DMS53 treated with DMSO at 0.1 percent for 48 hours (cell line): ENCODE measurements at regions not wholly inside any gene's neighbourhood (a gene's known extent, or its start where the extent isn't known, plus 50 kb on each side); places are given as distances from the start of the nearest gene placed in this dataset.

Experiments used
- DNase-seq: peaks from one replicate; lab custom pipeline; 2025; ENCODE audit not compliant: unreplicated experiment; lab: John Stamatoyannopoulos, UW

DNA sequence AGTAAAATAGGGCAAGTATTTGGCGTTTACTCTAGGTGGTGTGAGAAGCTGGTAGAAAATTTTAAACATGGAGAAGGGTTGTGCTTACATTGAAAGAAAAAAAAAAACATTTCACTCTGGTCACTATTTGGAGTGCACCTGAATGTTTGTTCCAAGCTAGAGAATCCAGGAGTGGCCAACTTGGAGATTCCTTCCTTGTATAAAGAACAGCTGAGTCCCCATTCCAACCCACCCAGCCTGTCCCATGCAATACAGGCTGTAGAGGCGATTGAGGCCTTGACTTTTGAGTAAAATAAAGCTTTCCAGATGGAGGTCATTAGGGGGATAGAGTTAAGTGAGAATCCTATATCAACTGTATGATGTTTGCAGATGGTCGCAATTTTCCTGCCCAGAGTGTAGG lies 203.8 kb upstream of the SYT4 start:
- DNase-seq, result no peak

DNA sequence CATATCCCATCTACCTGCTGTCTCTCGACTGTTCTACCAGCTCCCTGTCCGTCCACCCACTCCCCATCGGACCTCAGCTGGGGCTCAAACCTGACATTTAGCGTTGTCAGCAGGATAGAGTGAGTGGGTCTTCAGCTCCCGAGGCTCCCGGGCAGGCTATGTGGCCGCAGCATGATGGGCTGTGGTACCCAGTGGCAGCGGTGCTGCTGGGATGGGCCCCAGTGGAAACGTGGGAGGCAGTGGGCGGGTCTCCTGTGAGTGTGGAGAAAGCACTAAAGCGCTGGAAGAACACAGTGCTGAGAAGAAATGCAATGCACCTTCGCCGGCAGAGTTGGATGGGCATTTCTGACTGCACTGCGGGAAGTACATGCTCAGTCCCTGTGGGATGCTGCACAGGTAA lies 204.8 kb upstream of the SYT4 start:
- DNase-seq, result no peak

DNA sequence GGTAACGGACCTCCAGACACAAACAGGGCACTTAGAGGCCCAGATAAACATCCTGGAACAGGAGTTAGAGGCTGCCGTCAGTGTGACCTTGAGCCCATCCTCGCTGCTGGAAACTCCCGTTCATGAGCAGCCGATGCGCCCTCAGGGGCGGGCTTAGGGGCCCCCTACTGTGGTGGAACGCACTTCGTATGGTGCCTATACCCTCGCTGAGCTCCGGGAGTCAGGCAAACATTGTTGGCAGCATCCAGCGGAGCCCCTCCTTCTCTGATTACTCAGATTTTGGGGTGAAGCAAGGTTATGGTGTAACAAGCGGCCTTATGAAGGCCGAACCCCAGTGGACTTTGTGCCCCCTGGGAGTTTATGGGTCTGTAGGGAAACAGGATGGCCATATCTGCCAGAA lies 205.3 kb upstream of the SYT4 start:
- DNase-seq, result no peak

DNA sequence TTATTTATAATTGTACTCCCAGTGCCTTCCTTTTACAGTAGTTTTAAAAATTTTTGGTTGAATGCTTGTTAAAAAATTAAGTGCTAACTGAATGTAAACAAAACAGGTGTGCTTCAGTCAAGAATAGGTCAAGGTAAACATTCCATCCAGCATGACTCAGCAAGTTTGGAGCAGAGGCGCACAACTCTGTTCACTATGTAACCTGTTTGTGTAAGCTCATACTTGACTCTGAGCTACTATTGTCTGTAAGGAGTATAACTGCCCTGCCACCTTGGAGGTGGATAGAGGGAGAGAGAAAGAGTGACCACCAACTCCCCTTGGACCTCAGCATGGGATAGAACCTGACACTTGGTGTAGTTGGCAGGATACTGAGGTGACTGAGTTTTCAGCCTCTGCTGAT lies 207.4 kb upstream of the SYT4 start:
- peak; percentile 55 for DNase-seq

DNA sequence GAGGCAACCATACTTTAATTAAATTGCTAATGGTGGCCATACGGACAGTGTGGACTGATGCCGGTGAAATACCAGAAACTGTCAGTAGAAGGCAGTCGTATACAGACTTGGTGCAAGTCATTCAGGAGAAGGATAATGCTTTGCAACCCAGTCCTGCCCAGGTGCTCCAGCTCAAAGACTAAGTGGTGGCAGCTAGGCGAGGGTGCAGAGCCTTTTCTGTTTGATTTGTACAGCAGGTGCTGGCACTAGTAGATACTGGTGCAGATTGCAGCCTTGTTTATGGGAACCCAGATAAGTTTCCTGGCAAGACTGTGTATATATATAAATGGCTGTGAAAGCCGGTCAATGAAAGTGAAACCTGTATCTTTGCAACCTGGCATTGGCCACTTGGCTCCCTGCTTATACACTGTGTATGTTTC lies 208.3 kb upstream of the SYT4 start:
- peak; percentile 33 for DNase-seq

DNA sequence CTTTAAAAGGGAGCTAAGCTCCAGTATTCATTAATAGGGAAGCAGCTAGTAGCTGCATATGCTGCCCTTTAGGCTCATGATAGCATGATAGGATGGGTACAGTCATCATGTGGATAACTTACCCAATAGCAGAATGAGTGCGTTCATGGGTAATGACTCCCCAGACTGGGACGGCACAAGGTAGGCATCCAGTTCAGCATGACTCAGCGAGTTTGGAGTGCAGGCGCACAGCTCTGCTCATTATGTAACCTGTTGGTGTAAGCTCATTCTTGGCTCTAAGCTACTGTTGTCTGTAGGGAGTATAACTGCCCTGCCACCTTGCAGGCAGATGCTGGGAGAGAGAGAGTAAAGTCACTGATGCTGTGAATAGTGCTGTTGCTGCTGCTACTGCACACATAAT lies 209.2 kb upstream of the SYT4 start:
- peak; percentile 14 for DNase-seq

DNA sequence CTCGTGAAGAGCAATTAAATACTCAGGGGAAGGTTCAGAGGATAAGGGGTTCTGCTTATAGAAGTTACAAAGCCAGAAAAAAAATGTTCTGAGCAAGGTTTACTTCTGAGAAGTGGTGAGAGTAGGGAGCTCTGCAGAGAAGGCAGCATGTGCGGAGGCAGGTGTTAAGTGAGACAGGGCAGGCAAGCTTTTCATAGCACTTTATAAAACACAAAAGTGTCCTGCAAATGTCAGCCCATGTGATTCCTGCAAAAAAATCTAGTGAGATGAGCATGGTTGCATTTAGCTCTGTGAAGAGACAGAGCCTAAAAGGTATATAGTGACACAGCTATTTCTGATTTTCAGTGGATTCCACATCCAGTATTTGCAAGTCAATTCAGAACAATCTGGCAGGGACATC lies 223.8 kb upstream of the SYT4 start:
- DNase-seq, result no peak

DNA sequence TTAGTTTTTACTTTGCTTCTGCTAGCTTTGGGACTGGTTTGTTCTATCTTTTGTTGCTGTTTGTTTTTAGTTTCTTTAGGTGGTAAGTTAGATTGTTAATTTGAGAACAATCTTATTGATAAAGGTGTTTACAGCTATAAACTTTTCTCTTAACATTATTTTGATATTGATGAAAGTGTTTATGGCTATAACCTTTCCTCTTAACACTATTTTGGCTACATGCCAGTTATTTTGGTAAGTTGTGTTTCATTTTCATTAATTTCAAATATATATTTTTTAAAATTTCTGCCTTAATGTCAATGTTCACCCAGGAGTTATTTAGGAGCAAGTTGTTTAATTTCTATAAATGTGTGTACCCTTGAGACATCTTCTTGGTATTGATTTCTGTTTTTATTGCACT lies 229.6 kb upstream of the SYT4 start:
- no peak for DNase-seq

DNA sequence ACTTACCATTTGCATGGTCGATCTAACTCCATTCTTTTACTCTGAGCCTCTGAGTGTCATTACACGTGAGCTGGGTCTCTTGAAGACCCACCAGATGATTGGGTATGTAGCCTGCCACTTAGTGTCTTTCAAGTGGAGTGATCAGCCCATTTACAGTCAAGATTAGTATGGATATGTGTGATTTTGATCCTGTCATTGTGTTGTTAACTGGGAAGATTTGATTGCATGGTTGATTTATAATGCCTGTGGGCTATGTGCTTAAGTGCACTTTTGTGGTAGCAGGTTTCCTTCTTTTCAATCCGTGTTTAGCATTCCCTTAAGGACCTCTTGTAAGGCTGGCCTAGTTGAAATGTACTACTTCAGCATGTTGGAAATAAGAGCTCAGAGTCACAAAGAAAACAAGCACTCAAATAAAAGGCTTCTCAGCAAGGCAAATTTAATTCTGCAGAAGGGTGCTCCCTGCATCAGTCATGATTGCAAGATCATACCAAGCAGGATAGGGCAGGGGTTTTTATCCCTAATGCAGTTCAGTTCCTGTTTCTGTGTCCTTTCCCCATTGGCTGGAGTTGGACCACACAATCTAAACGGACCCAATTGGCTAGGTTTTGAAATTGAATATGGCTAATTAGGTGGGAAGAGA lies 230.7 kb upstream of the SYT4 start:
- no peak for DNase-seq

DNA sequence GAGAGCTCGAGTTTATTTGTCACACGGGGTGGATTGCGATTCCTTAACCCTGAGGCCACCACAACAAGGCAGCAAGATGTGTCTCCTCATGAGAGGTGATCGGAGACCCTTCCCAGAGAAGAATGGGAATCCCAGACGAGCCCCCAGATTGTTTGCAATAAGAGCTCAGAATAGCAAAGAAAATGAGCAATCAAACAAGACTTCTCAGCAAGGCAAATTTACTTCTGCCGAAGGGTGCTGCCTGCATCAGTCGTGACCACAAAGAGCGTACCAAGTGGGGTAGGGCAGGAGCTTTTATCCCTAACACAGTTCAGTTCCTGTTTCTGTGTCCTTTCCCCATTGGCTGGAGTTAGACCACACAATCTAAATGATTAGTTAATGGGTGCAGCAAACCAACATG lies 237.5 kb upstream of the SYT4 start:
- DNase-seq, result no peak

DNA sequence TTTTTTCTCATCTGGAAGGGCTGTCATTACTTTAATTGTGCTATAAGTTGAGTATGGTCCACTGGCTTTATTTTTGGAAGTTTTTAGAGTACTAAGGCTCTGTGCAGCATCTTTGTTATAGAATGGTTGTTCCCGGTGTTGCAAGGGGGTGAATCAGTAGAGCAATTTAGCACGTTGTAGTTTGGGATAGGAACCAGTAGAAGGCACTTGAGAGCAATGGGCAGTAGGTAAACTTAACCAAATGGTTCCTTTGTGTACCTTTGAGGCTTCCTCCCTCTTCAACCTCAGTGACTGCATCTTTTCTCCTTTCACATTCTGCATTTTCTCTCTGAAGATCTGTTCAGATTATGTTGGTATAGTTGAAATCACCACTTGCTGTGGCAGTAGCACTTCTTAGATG lies 238.2 kb upstream of the SYT4 start:
- no peak for DNase-seq

DNA sequence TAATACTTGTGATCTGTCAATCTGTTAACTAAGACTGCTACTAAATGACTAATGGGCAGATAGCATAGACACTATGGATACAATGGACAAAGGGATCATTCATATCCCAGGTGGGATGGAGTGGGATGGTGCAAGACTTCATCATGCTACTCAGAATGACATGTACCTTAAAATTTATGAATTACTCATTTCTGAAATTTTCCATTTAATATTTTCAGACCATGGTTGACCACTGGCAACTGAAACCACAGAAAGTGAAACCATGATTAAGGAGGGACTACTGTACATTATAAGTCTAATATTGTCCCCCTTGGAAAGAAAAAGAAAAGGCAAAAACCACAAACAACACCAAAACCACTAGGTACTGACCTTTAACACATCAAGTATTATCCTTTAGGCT lies 247.0 kb upstream of the SYT4 start:
- no peak for DNase-seq

DNA sequence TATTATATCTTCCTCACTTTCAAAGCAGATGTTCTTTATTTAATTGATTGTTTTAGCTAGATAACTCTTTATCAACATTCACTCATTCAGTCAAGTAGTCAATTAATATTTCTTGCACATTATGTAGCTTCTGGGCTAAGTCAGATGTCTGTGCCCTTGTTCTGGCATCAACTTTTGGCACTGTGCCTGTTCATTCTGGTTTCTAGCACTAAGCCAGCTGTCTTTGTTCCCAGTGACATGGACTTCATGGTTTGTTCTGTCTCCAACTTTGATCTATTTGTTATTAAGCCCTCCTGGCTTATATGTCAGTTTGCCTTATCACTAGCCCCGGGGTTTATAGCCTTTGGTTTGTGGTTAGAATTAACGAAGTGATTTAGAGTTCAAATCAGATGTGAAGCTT lies 247.9 kb upstream of the SYT4 start:
- peak; percentile 10 for DNase-seq

DNA sequence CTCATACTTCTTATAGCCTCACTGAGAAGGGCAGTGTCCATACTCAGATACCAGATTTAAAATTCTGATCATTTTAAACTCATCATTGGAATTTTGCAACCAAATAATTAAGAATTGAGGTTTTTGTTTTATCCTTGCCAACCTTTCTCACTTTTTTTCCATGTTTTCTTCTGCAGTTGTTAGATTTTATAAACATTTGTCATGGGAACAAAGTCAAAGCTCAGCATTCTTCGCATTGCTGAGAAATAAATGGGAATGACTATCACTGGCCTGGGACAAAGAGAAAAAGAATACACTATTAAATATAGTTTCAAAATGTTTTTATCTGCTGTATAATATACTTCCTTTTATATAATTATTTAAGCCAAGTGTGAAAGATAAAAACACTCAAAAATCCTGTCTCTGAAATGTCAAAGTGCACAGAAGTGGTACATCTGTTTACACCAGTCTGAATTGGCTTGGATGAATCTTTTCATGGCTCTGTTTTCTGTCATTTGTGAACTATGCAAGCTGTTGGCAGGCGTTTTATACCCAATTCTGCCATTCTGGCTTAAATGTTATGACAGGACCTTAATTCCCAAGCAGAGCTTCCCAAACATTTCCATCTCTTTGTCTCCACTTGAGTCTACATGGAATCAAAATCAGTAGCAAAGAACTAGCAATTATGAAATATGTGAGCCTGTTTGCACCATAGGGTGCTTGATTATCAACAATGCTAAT lies 249.3 kb upstream of the SYT4 start:
- DNase-seq, result no peak

DNA sequence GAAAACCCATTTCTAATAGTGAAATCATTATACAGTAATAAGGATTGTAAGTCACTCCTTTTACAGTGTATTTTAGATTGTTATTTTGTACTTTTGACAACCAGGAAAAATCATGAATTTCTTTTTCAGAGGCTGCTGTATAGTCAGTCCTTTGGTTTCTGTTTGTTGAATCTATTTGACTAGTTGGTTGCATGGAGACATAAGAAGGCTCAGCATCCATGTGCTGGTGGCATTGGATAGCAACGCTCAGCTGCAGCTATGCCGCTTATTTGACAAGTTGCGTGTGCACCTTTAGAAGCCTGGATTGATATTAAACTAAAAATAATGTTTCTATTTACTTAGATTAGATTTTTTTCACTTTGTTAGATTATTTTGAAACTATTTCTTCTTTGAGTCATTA lies 254.1 kb upstream of the SYT4 start:
- DNase-seq, result no peak

DNA sequence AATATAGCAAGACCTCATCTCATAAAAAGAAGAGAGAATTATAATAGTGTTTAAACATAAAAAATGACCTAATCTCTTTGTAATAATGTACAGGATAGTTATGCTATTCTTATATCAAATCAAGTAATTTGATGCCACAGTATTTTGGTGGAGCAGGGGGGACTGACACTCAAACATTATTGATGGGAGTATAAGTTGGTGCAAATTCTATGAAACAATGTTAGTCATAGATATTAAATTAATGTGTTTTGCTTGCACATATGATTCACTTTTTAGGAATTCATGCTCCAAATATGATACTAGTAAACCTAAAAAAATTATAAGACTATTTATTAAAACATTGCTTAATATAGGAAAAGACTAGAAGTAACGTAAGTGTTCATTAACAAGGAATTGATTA lies 256.1 kb upstream of the SYT4 start:
- no peak for DNase-seq

DNA sequence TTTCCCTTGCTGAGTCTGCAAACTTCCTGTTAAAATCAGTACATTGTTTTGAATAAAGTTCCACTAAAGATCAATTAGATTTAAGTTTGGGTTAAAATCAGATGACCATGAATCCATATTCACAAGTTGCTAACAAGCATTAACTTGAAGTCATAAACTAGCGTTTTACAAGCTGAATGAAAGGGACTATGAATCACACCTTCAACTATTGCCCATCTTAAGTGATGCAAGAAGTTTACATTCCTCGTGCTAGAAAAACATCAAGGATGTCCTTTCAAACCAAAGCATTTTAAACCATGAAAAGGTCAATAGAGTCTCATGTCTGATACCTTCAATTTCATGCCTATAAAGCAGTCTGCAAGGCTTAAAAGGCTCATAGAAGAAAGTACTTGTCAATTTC lies 257.2 kb upstream of the SYT4 start:
- no peak for DNase-seq

DNA sequence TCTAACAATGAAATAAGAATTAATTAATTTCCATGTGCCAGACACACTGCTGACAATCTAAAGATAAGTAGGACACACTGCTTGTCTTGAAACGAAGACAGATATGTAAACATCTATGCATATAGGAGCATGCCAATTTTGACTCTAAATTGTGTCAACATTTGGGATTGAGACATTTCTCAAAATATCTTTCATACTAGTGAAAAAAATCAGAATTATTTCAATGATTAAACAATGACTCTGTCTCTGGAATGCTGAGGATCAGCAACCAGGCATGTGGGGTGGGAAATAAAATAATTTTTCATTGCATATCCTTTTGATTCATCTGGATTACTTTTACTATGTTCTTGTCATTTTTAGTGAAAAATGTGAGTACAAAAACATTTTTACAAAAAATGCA lies 262.6 kb upstream of the SYT4 start:
- DNase-seq, result no peak

DNA sequence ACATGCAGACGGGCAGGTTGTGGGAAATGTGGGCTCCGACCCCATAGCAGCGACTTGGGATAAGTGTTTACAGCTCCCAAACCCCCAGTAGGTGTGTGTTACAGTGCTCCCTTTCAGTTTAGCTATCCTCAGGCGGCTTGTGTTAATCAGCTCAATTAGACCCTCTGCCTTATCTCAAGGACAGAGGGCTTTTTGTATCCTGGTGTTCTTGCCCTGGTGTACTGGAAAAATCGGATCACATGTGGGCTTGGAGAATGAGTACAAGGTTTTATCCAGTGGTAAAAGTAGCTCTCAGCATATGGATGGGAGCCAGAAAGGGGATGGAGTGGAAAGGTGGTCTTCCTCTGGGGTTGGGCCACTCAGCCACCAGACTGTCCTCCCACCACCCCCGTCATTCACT lies 264.7 kb upstream of the SYT4 start:
- no peak for DNase-seq

DNA sequence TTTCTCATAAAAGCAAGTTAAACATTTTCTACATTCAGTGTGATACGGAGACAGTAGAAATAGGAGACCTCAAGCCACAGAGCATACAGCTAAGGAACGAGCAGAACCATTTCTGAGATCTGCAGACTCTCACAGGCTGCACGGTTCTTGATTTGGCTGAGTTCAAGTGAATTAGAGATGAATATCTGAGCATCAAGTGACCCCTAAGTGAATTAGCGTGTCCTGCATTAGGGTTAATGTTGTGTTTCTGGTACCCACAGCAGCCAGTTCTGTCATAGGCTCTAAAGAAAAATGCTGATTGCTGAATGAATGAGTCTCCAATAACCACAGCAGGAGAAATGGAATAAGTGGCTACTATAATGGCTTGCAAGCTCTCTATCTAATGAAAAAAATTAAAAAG lies 265.9 kb upstream of the SYT4 start:
- no peak for DNase-seq

DNA sequence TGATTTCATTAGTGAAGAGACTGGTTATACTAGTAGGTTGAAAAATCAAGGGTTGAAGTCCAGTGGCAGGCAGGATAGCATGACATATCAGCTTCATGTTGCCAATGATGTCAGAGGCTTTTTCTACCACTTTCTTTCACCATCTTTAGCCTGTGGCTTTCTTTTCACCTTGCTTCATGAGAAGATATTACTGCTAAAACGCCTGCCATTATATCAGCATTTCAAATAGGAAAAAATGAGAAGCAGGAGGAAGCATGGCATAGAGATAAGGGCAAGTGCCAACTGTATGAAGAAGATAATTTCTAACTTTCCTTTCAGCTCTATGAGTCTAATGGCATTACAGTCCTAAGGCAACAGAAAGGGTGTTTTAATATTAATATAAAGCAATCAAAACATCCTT lies 270.2 kb upstream of the SYT4 start:
- no peak for DNase-seq

DNA sequence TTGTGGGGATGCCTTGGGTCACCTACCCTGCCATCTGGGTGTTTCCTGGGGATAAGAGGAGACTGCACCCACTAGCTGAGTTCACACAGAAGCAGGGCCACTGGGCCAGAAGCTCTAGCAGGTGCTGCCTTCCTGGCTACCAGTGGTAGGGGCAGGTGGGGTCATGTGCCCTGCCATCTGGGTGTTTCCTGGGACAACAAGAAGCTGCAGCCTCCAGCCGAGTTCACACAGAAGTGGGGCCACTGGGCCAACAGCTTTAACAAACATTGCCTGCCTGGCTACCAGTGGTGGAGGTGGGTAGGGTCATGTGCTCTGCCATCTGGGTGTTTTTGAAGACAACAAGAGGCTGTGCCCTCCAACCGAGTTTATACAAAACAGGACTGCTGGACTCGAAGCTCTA lies 282.2 kb upstream of the SYT4 start:
- DNase-seq, result no peak

DNA sequence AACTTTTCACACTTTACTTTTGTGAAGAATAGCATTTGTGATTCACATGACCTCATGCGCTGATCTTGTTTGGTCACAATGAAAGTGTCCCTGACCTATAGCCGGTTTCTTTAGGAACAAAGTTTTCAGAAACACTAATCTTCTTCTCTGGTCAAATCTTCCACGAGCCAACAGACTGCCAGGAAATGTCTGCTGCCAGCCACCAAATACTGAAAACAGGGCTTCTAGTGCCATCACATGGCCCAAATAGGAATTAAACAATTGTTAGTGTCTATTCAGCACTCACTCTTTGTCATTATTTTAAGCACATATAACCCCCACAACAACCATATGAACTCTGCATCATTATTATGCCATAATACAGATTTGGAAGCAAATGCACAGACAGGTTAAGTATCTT lies 286.5 kb upstream of the SYT4 start:
- DNase-seq, result peak; percentile 74
